GM18520 (cell line): ENCODE measurements at regions not wholly inside any gene's neighbourhood (a gene's known extent, or its start where the extent isn't known, plus 50 kb on each side); places are given as distances from the start of the nearest gene placed in this dataset.

Source experiments
- ATAC-seq: cut with Tn5 transposase; IDR thresholded peaks from one replicate; pipeline ENCODE4 v1.9.1; 2021; ENCODE audit not compliant: unreplicated experiment

DNA sequence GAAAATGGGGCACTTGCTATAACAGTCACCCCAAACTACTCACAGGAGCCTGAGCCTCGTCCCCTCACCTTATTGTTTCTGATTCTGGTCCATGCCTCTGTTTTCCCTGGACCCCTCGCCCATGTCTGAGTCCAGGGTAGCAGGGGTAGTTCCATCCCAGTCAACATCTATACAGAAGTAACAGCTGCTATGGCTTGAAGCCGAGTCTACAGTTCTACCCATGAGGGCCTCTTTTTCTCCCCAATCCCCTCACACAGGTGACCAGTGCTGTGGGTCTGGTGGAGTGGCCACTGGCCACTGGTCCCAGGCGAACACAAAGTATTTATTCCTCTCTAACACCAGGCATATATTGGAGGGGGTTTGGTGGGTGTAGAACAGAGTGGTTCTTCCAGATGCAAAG, 116.4 kb downstream of the ZNF280B start:
- no peak for ATAC-seq

DNA sequence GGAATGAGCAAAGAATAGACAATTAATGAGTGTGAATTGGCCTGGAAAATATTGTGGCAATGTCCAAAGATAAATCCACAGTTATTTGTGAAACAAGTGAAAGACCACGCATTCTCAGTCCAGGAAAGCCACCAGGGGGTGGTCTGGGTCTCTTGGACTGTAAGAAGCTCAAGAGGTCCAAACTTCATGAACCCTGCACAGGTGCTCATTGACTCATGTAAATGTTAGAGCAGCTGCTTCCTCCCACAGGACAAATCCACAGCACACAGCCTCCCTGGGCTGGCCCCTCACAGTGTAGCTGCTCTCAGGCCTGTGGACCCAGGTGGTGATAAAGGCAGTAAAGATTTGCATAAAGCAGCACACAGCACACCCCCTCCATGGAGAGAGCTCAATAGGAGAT, 114.0 kb downstream of the ZNF280B start:
- no peak for ATAC-seq

DNA sequence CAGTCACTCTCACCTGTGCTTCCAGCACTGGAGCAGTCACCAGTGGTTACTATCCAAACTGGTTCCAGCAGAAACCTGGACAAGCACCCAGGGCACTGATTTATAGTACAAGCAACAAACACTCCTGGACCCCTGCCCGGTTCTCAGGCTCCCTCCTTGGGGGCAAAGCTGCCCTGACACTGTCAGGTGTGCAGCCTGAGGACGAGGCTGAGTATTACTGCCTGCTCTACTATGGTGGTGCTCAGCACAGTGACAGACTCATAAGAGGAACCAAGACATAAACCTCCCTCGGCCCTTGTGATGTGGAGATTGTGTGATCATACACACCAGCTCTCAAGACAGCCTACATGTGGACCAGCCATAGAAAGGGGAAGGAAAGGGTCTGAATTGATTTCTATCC, 113.3 kb downstream of the ZNF280B start:
- no peak for ATAC-seq

DNA sequence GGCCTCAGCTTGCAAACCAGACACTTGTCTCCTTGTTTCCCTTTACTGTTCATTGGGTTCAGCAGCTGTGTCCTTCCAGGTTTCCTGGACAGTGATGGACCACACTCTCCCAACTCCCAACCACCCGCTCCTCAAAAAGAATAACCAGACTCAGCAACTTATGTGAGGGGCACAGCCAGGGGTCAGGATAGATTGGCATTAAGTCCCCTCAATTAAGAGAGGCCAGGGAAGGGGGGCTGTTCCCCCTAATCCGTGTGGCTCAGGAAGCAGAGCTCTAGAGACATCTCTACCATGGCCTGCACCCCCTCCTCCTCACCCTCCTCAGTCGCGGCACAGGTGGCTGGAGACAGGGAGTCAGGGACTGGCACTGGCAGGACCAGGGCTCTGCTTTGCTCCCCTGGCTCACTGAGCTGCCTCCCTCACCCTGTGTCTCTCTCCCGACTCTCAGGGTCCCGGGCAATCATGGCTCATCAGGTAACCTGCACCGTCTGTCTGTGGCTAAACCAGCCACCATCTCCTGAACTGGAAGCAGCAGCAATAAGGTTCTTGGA, 111.7 kb downstream of the ZNF280B start:
- no peak for ATAC-seq

DNA sequence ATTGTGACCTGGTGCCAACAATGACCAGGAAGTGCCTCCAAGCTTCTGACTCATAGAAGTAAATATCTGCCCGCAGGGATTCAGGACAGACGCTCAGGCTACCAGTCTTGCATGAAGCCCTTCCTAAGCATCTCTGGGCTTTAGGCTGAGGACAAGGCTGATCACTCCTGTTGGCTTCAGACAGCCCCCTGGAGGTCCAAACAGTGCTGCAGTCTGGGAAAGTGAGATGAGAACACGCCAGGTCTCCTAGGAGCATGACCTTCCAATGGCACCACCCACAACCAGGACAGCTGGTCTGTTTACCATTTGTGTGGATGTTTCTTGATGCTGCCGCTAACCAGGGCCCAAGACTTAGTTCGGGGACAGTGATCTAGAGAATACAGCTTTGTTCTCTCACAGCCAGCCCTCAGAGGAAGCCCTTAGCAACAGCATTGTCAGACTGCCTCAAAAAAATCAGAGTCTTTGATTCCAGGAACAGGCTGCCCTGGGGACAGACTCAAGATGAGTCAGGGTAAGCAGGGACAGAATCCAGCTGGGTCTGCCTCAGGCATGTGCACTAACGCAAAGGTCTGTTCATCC, 111.2 kb downstream of the ZNF280B start:
- no peak for ATAC-seq

DNA sequence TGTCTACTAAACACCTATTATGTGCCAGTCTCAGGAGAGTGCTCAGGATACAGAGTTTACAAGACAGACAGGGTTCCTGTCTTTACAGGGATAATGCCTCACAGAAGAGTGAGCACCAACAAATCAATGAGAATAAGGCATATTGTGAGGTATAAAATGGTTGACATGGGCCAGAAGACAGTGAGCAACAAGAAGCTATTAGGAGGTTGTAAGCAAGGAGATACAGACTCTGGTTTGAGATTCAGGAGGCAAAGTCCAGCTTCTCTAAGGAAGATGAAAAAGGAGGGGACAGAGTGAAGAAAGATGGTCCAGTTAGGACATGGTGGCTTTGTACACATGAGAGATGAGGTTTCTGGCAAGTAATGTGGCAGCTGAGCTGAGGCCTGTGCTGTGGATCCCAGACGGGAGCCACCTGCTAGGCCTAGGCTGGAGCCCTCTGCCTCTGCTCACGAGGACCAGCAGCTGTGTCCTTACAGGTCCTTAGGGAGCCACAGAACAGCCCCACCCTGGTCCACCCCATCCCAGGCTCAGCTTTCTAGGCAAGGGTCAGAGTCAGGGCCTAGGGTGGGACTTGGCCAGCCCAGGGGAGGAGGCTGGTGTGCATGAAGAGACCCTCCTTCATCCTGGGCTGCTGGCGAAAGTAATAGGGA, 110.5 kb downstream of the ZNF280B start:
- no peak for ATAC-seq

DNA sequence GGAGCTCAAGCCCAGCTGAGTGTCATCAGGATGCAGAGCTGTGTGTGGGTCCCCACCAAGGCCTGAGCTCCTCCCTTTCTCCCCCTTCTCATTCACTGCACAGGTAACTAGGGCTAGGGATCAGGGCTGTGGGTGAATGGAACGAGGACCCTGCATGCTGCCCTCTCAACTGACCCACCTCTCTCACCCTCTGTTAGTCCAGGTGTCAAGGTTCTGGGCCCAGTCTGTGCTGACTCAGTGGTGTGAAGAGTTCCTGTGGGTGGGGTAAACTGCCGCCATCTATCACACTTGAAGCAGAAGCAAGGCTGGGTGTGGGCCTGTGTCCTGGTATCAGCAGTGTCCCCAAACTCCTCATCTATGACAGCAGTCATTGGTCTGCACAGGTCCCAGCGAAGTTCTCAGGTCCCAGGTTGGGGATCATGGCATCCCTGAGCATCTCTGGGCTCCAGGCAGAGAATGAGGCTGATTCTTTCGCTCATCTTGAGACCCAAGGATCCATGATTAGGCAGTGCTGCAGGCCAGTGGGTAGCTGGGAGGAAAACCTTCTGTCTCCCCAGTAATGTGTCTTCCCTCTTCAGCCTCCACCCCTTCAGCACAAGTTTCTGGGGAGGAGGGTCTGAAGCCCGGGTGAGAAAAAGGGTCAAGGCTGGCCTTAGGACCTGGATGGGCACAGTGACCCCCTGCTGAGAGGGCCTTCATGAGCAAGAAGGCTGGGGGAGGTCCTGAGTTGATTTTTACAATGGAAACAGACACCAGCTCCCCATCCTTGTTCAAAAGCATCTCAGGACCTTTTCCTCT, 109.8 kb downstream of the ZNF280B start:
- no peak for ATAC-seq

DNA sequence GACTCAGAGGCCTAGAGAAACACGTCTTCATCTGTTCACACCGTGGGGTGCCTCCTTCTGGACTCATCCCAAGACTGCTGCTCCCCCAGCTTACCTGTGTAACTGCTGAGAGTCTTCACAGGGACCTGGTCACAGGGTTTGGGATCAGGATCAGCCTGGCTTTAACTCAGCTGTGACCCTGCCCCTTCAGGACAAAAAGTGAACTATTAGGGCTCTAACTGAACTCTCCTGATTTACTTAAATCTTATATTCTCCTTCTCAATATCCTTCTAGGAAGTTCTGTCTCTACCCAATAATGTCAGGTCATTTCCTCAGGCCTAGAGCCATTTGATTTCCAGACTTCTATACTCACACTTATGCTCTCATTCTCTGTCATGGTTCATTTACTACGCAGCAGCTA, 108.4 kb downstream of the ZNF280B start:
- no peak for ATAC-seq

DNA sequence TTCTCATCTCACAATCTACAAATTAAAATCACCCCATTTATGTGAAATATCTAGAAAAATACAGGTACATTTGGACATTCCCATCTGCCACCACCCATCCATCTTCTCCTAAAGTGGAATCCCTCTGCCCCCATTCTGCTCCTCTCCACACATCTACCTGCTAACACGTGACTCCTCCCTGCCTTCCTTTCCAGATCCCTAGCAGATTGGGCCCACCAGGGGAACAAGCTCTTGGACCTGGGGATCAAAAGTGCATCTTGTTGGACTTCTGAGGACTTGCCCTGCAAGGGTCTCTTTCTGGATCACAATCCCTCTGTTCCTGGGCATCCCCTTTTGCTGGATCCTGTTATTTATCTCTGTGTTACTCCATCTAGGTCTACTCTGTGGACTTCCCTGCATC, 107.6 kb downstream of the ZNF280B start:
- ATAC-seq: no peak

DNA sequence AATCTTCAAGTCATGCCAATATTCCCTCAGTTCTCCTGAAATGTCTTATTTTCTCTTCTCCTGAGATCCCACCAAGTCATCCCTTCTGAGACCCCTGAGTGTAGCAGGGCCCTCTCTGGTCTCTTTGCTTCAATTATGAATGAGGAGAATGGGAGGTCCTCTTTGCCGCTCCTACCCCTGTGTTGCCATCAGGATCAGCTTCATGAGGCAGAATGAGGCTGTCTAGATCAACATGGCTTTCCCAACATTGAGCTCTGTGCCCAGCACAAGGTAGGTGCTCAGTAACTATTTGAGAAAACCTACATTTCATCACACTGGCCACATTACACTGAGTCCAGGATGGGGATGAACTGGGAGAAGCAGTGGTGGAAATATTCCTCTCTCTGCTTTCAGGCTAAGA, 107.2 kb downstream of the ZNF280B start:
- ATAC-seq: no peak

DNA sequence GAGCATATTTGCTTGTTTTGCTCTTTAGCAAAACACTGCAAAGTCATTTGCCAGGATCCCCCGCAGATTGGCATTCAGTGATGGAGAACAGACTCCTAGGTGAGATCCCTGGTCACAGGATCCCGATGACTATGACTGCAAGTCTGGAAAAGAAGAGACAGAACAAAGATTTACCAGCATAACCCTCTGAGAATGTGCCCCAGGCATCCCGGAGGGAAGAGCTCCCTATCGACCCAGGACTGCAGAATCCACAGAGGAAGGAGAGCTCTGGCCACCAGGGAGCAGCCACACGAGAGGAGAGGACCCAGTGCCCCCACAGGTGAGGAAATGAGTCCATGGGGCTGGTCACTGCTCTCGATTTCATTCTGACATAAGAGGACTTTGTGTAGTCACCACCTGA, 105.2 kb downstream of the ZNF280B start:
- no peak for ATAC-seq

DNA sequence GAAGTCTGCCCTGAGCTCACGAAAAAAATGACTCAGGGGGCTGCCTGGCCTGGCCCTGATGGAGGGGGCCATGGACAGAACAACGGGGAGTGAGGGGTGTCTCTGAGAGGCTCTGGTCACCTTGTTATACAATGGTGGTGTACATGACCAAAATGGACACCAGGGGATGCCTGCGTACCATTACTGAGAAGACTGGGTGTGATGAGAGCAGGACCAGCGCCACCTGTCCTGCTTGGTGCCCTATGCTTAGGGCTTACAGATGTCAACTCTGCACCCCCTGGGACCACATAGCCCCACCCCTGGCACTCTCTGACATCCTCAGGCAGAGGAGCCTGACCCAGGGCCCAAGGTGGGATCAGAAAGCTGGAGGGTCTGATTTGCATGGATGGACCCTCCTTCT, 104.8 kb downstream of the ZNF280B start:
- ATAC-seq: no peak

DNA sequence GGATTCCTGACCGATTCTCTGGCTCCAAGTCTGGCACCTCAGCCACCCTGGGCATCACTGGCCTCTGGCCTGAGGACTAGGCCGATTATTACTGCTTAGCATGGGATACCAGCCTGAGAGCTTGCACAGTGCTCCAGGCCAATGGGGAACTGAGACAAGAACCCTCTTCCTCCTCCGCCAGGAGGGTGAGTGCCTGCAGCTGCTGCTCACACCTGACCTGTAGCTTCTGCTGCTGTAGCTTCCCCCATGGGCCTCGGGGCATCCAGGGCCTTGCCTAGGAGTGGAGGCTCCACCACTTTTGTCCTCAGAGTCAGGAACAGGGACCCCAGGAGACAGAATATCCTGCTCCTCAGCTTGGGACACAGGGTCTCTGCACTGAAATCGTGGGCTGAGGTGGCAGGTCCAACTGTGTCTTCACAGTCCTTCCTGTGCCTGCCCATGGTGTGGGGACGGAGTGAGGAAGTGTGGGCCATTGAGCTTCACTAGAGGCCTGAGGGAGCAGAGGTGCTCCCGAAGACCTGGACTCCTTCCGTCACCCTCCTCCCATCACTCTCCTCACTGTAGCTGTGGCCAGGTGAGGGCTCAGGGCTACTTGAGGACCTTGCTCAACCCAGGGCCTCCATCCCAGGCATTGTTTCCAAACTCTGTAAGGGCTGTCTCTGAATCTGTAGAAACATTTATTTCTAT, 103.8 kb downstream of the ZNF280B start:
- ATAC-seq: no peak

DNA sequence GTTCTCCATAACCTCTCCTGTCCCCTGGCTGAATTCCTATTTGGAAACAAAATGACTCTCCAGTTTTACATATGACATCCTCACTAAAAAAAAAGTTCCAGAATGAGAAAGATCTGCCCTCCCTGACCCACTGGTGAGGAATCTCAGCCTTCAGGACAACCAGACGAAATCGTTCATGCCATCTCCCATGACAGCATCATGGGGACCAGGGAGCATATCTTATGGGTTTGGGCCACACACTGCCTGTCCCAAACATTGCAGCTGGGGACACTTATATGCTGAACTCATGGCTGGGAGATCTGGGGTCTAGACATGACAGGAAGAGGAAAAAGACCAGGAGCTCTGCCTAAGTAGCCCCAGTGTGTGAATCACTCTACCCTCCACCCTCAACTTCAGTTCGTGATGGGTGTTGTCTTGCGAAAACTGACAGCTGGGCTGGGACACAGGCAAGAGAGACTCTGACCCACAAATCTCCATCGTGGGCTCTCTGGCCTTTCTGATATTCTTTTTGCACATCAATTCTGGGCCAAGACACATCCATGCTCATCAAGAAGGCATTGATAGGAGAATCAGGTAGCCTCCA, 102.0 kb downstream of the ZNF280B start:
- ATAC-seq: no peak

DNA sequence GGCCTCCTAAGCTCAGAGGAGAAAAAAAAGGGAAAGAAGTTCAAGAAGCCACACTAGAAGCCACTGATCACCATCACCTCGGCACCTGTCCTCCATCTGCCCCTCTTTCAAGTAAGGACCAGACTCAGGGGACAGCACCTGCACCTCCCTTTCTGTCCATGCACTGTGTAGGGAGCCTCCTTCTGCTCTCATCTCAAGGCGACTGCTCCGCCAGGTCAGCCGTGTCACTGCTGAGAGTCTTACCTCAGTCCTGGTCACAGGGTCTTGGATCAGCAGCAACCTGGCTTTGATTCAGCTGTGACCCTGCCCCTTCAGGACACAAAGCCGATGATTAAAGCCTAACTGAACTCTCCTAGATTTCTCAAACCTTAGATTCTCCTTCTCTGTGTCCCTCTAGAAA, 101.5 kb downstream of the ZNF280B start:
- no peak for ATAC-seq

DNA sequence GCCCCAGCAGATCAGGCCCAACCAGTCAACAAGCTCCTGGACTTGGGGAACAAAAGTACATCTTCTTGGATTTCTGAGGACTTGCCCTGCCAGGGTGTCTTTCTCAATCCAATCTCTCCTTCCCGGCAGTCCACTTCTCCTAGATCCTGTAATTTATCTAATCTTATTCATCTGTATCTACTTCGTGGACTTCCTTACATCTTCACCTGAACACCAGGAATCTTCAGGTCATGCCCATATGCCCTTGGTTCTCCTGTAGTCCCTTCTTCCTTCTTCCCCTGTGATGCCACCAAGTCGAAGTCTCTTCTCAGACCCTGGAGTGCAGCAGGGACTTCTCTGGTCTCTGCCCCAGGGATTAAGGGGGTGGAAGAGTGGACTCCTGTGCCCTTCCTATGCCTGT, 100.3 kb downstream of the ZNF280B start:
- ATAC-seq: no peak

DNA sequence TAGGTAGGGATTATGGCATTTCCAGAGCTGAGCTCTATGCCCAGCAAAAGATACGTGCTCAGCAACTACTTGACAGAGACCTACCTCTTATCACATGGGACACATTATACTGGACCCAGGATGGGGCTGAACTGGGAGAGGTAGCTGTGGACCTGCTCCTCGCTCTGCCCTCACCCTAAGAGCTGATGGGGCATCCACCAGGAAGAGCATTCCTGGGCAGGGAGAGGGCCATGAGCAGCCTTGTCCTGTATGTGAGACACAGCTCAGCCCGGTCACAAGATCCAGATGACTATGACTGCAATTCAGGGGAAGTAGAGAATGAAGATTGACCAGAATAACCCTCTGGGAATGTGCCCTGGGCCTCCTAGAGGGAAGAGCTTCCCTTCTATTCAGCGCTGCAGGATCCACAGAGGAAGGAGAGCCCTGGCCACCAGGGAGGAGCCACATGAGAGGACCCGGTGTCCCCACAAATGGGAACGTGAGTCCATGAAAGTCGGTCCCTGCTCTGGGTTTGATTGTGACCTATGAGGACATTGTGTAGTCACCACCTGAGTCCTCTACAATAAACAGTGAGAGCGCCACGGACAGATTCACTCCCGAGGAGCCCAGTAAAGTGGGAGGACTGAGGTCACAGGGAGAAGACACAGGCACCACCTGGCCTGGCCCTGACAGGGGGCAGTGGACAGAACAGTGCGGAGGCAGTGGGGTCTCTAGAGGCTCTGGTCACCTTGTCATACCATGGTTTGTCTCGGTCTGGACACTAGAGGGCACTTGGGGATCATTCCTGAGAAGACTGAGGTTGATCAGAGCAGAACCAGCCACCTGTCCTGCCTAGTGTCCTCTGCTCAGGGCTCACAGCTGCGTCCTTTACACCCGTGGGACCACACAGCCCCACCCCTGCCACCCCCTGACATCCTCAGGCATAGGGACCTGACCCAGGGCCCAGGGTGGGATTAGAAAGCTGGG, 99.5 kb downstream of the ZNF280B start:
- ATAC-seq: no peak

DNA sequence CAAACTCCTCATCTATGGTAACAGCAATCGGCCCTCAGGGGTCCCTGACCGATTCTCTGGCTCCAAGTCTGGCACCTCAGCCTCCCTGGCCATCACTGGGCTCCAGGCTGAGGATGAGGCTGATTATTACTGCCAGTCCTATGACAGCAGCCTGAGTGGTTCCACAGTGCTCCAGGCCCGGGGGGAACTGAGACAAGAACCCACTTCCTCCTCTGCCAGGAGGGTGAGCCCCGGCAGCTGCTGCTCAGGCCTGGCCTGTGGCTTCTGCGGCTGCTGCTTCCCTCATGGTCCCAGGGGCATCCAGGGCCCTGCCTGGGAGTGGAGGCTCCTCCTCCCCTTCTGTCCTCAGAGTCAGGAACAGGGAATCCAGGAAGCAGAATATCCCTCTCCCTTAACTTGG, 98.4 kb downstream of the ZNF280B start:
- no peak for ATAC-seq

DNA sequence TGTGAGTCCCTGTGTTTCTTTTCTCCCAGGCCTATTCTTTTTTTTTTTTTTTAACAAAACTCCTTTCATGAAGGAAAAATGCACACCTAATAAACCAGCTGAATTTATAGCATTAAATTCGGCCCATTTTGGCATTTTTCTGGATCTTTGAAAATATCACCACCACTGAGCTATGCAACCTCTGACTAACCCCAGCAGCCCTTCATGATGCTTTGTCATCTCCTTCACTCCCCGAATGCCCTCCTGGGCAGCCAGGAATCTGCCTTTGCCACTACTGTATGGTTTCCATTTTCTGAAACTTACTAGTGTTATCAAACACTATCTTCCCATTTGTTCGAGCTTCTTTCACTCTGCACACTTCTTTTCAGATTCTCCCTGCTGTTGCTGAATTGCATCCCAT, 97.9 kb downstream of the ZNF280B start:
- no peak for ATAC-seq

DNA sequence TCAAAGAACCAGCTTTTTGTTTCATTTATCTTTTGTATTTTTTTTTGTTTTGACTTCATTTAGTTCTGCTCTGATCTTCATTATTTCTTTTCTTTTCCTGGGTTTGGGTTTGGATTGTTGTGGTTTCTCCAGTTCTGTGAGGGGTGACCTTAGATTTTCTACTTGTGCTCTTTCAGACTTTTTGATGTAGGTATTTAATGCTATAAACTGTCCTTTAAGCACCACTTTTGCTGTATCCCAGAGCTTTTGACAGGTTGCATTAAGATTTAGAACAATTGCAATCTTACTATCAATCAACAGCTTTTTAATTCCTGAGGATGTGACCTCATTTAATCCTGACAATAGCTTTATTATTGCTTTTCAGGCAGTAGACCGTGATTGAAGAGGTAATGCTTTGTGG, 94.3 kb downstream of the ZNF280B start:
- no peak for ATAC-seq
